Umbilical cord (tissue), 1 donor: ENCODE measurements at regions not wholly inside any gene's neighbourhood (a gene's known extent, or its start where the extent isn't known, plus 50 kb on each side); places are given as distances from the start of the nearest gene placed in this dataset.
"Not testable (repeated sequence)": the region's sequence is repeated elsewhere in the genome, so short reads cannot be mapped to it uniquely, and the experiment has no call there.

ENCODE experiments used
- DNase-seq: peaks from one replicate; pipeline ENCODE4 v3.0.0-alpha.2; 2015; ENCODE audit warnings: low spot score

- no peak for DNase-seq
Measured at GRCh38 chr2:88396209-88396608, 56.3 kb downstream of the FOXI3 start.

- DNase-seq: no peak
Measured at GRCh38 chr2:88377641-88377991, 74.9 kb downstream of the FOXI3 start.

- no peak for DNase-seq
Measured at GRCh38 chr2:88372042-88372441, 80.5 kb downstream of the FOXI3 start.

- DNase-seq: not testable (repeated sequence)
Measured at GRCh38 chr2:88365408-88365807, 87.1 kb downstream of the FOXI3 start.

GRCh38 chr2:88355486-88355885, 97.0 kb downstream of the FOXI3 start:
- no peak for DNase-seq

- no peak for DNase-seq
Measured at GRCh38 chr2:88351249-88351601, 101.3 kb downstream of the FOXI3 start.

- peak; percentile 6 for DNase-seq
Measured at GRCh38 chr2:88350331-88351248, 101.9 kb downstream of the FOXI3 start.

- no peak for DNase-seq
Measured at GRCh38 chr2:88345842-88346241, 106.7 kb downstream of the FOXI3 start.

GRCh38 chr2:88342749-88343148, 109.7 kb downstream of the FOXI3 start:
- DNase-seq: no peak

- no peak for DNase-seq
Measured at GRCh38 chr2:88334418-88334817, 118.1 kb downstream of the FOXI3 start.

GRCh38 chr2:88331239-88331638, 121.3 kb downstream of the FOXI3 start:
- no peak for DNase-seq

GRCh38 chr2:88329815-88330603, 122.5 kb downstream of the FOXI3 start:
- DNase-seq: peak; percentile 50

GRCh38 chr2:88321449-88322248, 130.8 kb downstream of the FOXI3 start:
- DNase-seq: no peak

- no peak for DNase-seq
Measured at GRCh38 chr2:88320076-88320773, 132.3 kb downstream of the FOXI3 start.

GRCh38 chr2:88318956-88319330, 133.6 kb downstream of the FOXI3 start:
- no peak for DNase-seq

- DNase-seq: no peak
Measured at GRCh38 chr2:88318071-88318955, 134.2 kb downstream of the FOXI3 start.

- no peak for DNase-seq
Measured at GRCh38 chr2:88310787-88311186, 140.6 kb downstream of the THNSL2 start.

- DNase-seq: no peak
Measured at GRCh38 chr2:88307817-88308216, 137.7 kb downstream of the THNSL2 start.

GRCh38 chr2:88303865-88304264, 133.7 kb downstream of the THNSL2 start:
- no peak for DNase-seq

GRCh38 chr2:88296247-88296646, 126.1 kb downstream of the THNSL2 start:
- no peak for DNase-seq
